ENCODE measurements at regions not wholly inside any gene's neighbourhood (a gene's known extent, or its start where the extent isn't known, plus 50 kb on each side); places are given as distances from the start of the nearest gene placed in this dataset.
A peak's percentile ranks its signal among the peaks of the same experiment; 100 is the strongest.

- Histone ChIP-seq H3K9me3 (ENCODE audit: severe bottlenecking) (no peaks in the 10 kb centered on the region), H3K27ac (no peak overlapping the region), H3K27me3 (ENCODE audit: insufficient read depth, low read depth, severe bottlenecking) (peaks cover 10% of the 10 kb centered on the region), H3K4me3 (ENCODE audit: low read depth, low read length) (no peak overlapping the region), H3K36me3 (no peaks in the 10 kb centered on the region)
- no peak for DNase-seq
- TF ChIP-seq, protein P1, sequence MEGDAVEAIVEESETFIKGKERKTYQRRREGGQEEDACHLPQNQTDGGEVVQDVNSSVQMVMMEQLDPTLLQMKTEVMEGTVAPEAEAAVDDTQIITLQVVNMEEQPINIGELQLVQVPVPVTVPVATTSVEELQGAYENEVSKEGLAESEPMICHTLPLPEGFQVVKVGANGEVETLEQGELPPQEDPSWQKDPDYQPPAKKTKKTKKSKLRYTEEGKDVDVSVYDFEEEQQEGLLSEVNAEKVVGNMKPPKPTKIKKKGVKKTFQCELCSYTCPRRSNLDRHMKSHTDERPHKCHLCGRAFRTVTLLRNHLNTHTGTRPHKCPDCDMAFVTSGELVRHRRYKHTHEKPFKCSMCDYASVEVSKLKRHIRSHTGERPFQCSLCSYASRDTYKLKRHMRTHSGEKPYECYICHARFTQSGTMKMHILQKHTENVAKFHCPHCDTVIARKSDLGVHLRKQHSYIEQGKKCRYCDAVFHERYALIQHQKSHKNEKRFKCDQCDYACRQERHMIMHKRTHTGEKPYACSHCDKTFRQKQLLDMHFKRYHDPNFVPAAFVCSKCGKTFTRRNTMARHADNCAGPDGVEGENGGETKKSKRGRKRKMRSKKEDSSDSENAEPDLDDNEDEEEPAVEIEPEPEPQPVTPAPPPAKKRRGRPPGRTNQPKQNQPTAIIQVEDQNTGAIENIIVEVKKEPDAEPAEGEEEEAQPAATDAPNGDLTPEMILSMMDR (IDR thresholded peaks at IDR 0.05; ENCODE audit: low read depth, low read length), result no peak
Observed at GRCh38 chr11:41897991-41898390, 438.5 kb upstream of the LRRC4C start.

DNA sequence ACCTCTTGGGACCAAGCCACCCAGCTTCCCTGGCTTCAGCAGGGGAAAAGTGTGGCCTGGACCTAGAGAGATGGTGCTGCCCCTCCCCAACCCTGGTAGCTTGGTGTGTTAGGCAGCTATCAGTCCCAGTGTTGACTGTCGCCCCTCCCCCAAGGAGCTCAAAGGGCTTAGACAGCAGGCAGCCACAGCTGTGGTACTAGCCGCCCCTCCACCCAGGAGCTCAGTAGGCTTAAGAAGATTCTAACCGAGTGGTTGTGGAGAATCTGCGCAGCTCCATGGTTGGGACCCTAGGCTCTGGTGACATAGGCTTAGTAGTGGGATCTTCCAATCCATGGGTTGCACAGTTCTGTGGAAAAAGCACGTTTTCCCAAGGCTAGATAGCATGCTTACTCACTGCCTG, 458.4 kb upstream of the LRRC4C start:
- Histone ChIP-seq H3K27me3 (ENCODE audit: insufficient read depth, low read depth, severe bottlenecking) (no peaks in the 10 kb centered on the region), H3K4me3 (ENCODE audit: low read depth, low read length) (no peak overlapping the region), H3K9me3 (ENCODE audit: severe bottlenecking) (no peaks in the 10 kb centered on the region), H3K27ac (no peak overlapping the region), H3K36me3 (no peaks in the 10 kb centered on the region)
- TF ChIP-seq, protein P1 (IDR thresholded peaks at IDR 0.05; ENCODE audit: low read depth, low read length), result no peak
- peak; percentile 27 for DNase-seq

- TF ChIP-seq, protein P1 (IDR thresholded peaks at IDR 0.05; ENCODE audit: low read depth, low read length), result no peak
- no peaks in the 10 kb centered on the region for H3K9me3 ChIP-seq (ENCODE audit: severe bottlenecking)
- H3K27me3 ChIP-seq (ENCODE audit: insufficient read depth, low read depth, severe bottlenecking), result peaks cover 3% of the 10 kb centered on the region
- no peak overlapping the region for H3K27ac ChIP-seq
- H3K36me3 ChIP-seq, result no peaks in the 10 kb centered on the region
- DNase-seq, result no peak
- no peak overlapping the region for H3K4me3 ChIP-seq (ENCODE audit: low read depth, low read length)
Observed at GRCh38 chr11:41920374-41920773, 460.9 kb upstream of the LRRC4C start.

DNA sequence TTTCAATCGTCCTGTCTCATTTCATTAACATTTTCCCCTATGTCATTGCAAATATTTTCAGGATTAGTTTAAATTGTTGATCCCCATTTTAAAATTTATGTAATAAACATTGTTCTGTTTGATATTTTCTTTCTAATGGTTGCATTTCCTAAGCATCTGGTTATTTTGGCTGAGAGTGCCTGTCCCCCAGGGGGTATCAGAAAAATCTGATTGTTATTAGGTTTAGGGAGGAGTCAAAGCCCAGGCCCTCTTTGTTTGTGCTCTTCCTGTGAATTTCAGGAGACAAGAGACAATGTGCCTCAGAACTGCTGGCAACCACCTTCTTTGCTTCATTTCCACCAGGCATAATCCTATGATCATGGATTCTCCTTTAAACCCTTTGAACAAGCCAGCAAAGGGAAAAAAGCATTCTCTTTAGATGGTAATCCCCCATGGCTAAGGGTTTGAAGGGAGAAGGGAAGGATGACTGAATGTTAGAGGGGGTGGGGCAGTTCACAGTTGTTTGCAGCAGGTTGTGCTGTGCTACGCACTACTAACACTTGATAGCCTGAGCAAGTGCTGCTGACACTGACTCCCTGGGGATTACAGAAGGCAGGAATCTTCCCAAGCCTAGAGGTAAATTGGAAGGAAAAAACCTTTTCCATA, 462.4 kb upstream of the LRRC4C start:
- H3K27me3 ChIP-seq (ENCODE audit: insufficient read depth, low read depth, severe bottlenecking), result peaks cover 3% of the 10 kb centered on the region
- DNase-seq, result no peak
- no peak overlapping the region for H3K27ac ChIP-seq
- no peaks in the 10 kb centered on the region for H3K9me3 ChIP-seq (ENCODE audit: severe bottlenecking)
- TF ChIP-seq, protein P1 (IDR thresholded peaks at IDR 0.05; ENCODE audit: low read depth, low read length), result no peak
- H3K4me3 ChIP-seq (ENCODE audit: low read depth, low read length), result no peak overlapping the region
- no peaks in the 10 kb centered on the region for H3K36me3 ChIP-seq

DNA sequence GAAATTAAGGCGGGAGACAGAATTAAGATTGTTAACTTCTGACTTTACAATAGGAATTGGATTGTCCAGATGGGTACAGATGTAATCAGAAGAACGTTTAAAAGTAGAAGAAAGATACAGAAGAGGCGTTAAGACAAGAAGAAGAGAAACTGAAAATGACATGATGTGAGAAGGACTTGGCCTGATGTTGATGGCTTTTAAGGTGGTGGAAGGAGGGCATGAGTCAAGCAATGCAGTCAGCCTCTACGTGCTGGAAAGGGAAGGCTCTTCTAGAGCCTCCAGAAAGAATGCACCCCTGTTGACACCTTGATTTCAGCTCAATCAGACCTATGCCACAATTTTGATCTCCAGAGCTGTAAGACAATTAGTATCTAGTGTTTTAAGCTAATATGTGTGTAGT, 466.9 kb upstream of the LRRC4C start:
- Histone ChIP-seq H3K27ac (no peak overlapping the region), H3K36me3 (no peaks in the 10 kb centered on the region), H3K4me3 (ENCODE audit: low read depth, low read length) (no peak overlapping the region), H3K27me3 (ENCODE audit: insufficient read depth, low read depth, severe bottlenecking) (peaks cover 15% of the 10 kb centered on the region), H3K9me3 (ENCODE audit: severe bottlenecking) (no peaks in the 10 kb centered on the region)
- TF ChIP-seq, protein P1 (IDR thresholded peaks at IDR 0.05; ENCODE audit: low read depth, low read length), result no peak
- no peak for DNase-seq

- Histone ChIP-seq H3K27ac (no peak overlapping the region), H3K4me3 (ENCODE audit: low read depth, low read length) (no peak overlapping the region), H3K36me3 (no peaks in the 10 kb centered on the region), H3K9me3 (ENCODE audit: severe bottlenecking) (no peaks in the 10 kb centered on the region), H3K27me3 (ENCODE audit: insufficient read depth, low read depth, severe bottlenecking) (peaks cover 7% of the 10 kb centered on the region)
- DNase-seq, result no peak
- TF ChIP-seq, protein P1 (IDR thresholded peaks at IDR 0.05; ENCODE audit: low read depth, low read length), result no peak
Observed at GRCh38 chr11:41935241-41935640, 475.8 kb upstream of the LRRC4C start.
